Thyroid gland (tissue), 4 donors: ENCODE measurements at regions not wholly inside any gene's neighbourhood (a gene's known extent, or its start where the extent isn't known, plus 50 kb on each side); places are given as distances from the start of the nearest gene placed in this dataset.

Source experiments
- CTCF ChIP-seq, 6 experiments: fragments of 200-600 bp in 3 of 6; fragments of 450-650 bp in 3 of 6; sonication (generic) in 3 of 6; IDR thresholded peaks; one replicate each; pipeline ENCODE4 v1.5.1; 2016 to 2019; ENCODE audit warnings: antibody characterized with exemption in 6 of 6, mild to moderate bottlenecking in 2 of 6, inconsistent platforms in 1 of 6, moderate library complexity in 1 of 6
- POLR2A ChIP-seq, 2 donors: fragments of 450-650 bp; IDR thresholded peaks; one replicate each; pipeline ENCODE4 v1.6.1; 2017; ENCODE audit warnings: antibody characterized with exemption in 2 of 2, mild to moderate bottlenecking in 2 of 2, moderate library complexity in 1 of 2

- no peak for TF ChIP-seq POLR2A (IDR thresholded peaks at IDR 0.05)
- no peak for TF ChIP-seq CTCF (IDR thresholded peaks at IDR 0.05)
Observed at GRCh38 chr12:19065871-19066270, 63.7 kb upstream of the PLEKHA5 start.
